Activated CD4-positive, alpha-beta T cell treated with anti-CD3 and anti-CD28 coated beads, Interleukin-2, amount 50 U/mL, for 24 hours (primary cell): ENCODE measurements at regions not wholly inside any gene's neighbourhood (a gene's known extent, or its start where the extent isn't known, plus 50 kb on each side); places are given as distances from the start of the nearest gene placed in this dataset.
"Not testable (repeated sequence)": the region's sequence is repeated elsewhere in the genome, so short reads cannot be mapped to it uniquely, and the experiment has no call there.

Experiments
- DNase-seq, 2 donors: peaks; one replicate each; pipeline ENCODE4 v3.0.0-alpha.2; 2020; ENCODE audit warnings: low read depth in 1 of 2, low spot score in 1 of 2

- no peak for DNase-seq
Measured at GRCh38 chr10:106089855-106090254, 1074.7 kb downstream of the SORCS1 start.

- DNase-seq, result no peak
Measured at GRCh38 chr10:106086391-106086790, 1078.1 kb downstream of the SORCS1 start.

GRCh38 chr10:106083572-106083971 lies 1080.9 kb downstream of the SORCS1 start:
- no peak for DNase-seq

- DNase-seq, result no peak
Measured at GRCh38 chr10:106082865-106083264, 1081.6 kb downstream of the SORCS1 start.

- no peak for DNase-seq
Measured at GRCh38 chr10:106078895-106079576, 1085.5 kb downstream of the SORCS1 start.

- no peak for DNase-seq
Measured at GRCh38 chr10:106076496-106076895, 1088.0 kb downstream of the SORCS1 start.

GRCh38 chr10:106053061-106053460 lies 1111.4 kb downstream of the SORCS1 start:
- DNase-seq, result no peak

GRCh38 chr10:106044503-106044902 lies 1120.0 kb downstream of the SORCS1 start:
- no peak for DNase-seq

- no peak for DNase-seq
Measured at GRCh38 chr10:106043863-106044262, 1120.6 kb downstream of the SORCS1 start.

- DNase-seq, result no peak
Measured at GRCh38 chr10:106038246-106038645, 1126.3 kb downstream of the SORCS1 start.

- no peak for DNase-seq
Measured at GRCh38 chr10:106033065-106033464, 1131.4 kb downstream of the SORCS1 start.

GRCh38 chr10:106032450-106033002 lies 1132.0 kb downstream of the SORCS1 start:
- DNase-seq, result no peak

GRCh38 chr10:106027240-106027639 lies 1137.3 kb downstream of the SORCS1 start:
- no peak for DNase-seq

- no peak for DNase-seq
Measured at GRCh38 chr10:106025208-106025811, 1139.2 kb downstream of the SORCS1 start.

GRCh38 chr10:106023329-106023728 lies 1141.2 kb downstream of the SORCS1 start:
- no peak for DNase-seq

GRCh38 chr10:106019559-106019958 lies 1144.9 kb downstream of the SORCS1 start:
- not testable (repeated sequence) for DNase-seq

- not testable (repeated sequence) for DNase-seq
Measured at GRCh38 chr10:106015369-106016199, 1148.9 kb downstream of the SORCS1 start.

GRCh38 chr10:106011250-106011649 lies 1153.3 kb downstream of the SORCS1 start:
- no peak for DNase-seq

- DNase-seq, result no peak
Measured at GRCh38 chr10:106000721-106001120, 1163.8 kb downstream of the SORCS1 start.

GRCh38 chr10:105993609-105994008 lies 1170.9 kb downstream of the SORCS1 start:
- DNase-seq, result no peak

- DNase-seq, result no peak
Measured at GRCh38 chr10:105992928-105993327, 1171.6 kb downstream of the SORCS1 start.

- DNase-seq, result no peak
Measured at GRCh38 chr10:105990529-105990928, 1174.0 kb downstream of the SORCS1 start.
